GM10248 (cell line): ENCODE measurements at regions not wholly inside any gene's neighbourhood (a gene's known extent, or its start where the extent isn't known, plus 50 kb on each side); places are given as distances from the start of the nearest gene placed in this dataset.

Experiments used
- CTCF ChIA-PET: fragments of 300-600 bp; sonication (Branson Sonifier 250); formaldehyde crosslinking; extraction: SDS; loops from one replicate; lab custom pipeline; 2021; ENCODE audit warnings: antibody characterized with exemption; lab: Yijun Ruan, JAX
- POLR2A ChIA-PET: fragments of 350-650 bp; sonication (Branson Sonifier 250); formaldehyde crosslinking; extraction: SDS; loops from one replicate; lab custom pipeline; 2020; ENCODE audit warnings: antibody characterized with exemption; lab: Yijun Ruan, JAX
- DNase-seq: peaks from one replicate; pipeline ENCODE4 v3.0.0; 2012; ENCODE audit errors: extremely low spot score
- TF ChIP-seq, protein P1 (sequence below): IDR thresholded peaks from 2 replicates; pipeline ENCODE4 v1.5.1; 2012; ENCODE audit warnings: mild to moderate bottlenecking, low read depth; ENCODE audit errors: extremely low read depth, missing control alignments, control extremely low read depth

DNA sequence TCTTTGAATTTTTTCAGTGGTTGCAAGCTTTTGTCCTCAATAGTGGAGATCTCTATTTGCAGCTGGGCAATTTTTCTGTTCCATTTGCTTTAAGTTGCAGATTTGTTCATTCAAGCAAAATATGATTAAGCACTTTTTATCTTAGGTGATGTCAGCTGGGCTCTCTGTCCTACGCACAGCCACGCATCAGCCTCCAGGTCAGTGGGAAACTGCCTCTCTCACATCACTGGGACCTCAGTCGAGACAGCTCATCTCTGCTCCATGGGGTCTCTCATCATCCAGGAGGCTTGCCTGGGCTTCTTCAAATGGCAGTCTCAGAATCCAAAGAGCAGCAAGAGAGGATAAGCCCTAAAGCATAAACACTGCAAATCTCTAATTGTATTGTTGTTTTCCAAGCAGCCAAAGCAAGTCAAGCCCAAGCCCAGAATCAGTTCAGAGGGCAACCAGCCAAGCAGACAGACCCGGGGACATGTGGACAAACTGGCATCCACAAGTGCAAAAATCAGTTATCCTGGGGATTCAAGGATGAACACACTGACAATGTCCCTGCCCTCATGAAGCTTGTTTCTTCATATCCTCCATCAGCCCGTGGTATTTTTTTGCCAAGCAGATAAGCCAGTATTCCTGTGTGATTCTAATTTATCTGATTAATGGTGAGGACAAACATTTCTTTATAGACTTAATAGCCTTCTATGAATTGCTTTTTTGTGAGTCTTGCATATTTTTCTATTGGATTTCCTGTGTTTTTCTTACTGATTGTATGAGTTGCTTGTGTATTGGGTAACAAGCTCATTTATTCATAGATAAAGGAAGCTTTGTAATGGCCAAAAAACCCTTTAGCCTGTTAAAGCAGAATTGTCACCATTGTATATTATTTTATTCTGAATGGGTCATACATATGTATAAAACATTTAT lies 262.5 kb downstream of the GXYLT1 start:
- TF ChIP-seq, protein P1, sequence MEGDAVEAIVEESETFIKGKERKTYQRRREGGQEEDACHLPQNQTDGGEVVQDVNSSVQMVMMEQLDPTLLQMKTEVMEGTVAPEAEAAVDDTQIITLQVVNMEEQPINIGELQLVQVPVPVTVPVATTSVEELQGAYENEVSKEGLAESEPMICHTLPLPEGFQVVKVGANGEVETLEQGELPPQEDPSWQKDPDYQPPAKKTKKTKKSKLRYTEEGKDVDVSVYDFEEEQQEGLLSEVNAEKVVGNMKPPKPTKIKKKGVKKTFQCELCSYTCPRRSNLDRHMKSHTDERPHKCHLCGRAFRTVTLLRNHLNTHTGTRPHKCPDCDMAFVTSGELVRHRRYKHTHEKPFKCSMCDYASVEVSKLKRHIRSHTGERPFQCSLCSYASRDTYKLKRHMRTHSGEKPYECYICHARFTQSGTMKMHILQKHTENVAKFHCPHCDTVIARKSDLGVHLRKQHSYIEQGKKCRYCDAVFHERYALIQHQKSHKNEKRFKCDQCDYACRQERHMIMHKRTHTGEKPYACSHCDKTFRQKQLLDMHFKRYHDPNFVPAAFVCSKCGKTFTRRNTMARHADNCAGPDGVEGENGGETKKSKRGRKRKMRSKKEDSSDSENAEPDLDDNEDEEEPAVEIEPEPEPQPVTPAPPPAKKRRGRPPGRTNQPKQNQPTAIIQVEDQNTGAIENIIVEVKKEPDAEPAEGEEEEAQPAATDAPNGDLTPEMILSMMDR, result no peak
- ChIA-PET POLR2A (no interaction called here), CTCF (interaction anchor here (1.0 kb wide), 1 partner anchor 9 kb away, joined by 3 read pairs; no protein-coding TSS in a partner anchor)
- no peak for DNase-seq

DNA sequence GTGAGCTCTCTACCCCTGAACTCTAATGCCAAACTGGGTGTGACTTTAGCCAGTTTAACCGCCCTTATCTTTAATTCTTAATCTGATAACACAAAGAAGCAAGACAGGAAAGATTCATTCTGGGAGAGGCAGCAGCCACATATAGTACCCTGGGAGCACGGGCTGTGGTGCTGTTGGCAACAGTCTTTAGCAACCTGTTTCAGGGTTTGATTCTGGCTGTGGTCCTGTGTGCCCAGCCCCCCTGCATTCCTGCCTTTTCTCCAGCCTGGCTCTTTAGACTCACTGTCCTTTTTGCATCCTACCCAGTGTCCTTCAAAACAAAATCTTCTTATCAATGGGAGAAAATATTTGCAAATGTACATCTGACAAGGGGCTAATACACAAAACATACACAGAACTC lies 275.2 kb downstream of the GXYLT1 start:
- no peak for DNase-seq
- ChIA-PET POLR2A (no interaction called here), CTCF (no interaction called here)
- TF ChIP-seq, protein P1, result no peak

DNA sequence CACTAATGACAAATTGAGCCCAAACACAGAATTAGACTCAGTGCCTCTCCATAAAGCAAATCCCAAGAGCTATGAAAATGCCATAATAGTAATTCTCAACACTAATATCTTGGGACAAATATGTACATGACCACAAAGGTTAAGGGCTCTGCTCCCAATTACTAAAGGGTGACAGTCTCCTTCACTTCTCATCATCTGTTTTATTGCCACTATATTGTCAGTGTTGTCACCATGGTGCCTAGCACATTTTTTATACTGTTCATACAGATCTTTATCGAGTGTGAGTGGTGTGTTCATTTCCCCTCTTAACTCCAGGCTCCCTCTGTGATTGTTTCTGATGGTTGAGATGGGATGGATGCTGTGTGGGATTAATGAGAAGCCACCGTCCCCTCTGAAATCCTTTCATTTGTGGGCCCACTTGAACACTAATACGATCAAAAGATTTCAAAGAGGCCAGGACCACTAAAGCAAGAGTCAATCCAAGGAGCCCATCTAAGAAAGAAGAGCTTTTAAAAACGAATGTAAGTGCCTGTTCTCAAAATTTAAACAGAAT lies 277.7 kb downstream of the GXYLT1 start:
- ChIA-PET CTCF (interaction anchor here (1.1 kb wide), 1 partner anchor 22 kb away, joined by 3 read pairs; no protein-coding TSS in a partner anchor), POLR2A (no interaction called here)
- DNase-seq, result no peak
- TF ChIP-seq, protein P1, result no peak

DNA sequence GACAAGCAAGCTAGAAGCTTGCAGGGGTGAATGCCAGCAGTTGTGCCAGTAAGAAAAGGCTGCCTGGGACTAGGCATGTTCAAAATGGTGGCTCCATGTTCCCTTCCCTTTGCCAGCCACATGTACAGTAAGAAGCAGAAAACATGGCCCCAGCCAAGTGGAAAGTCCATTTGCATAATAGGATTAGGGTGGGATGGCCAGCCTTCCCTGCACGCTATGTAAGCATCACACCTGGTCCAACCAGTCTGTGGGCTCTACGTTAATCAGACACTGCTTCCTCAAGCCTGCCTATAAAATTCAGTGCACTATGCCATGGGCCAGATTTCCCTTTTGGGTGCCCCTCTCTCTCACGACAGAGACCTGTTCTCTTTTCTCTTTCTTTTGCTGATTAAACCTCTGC lies 288.4 kb downstream of the GXYLT1 start:
- no peak for DNase-seq
- CTCF ChIA-PET, result no interaction called here
- POLR2A ChIA-PET, result no interaction called here
- TF ChIP-seq, protein P1, result no peak

DNA sequence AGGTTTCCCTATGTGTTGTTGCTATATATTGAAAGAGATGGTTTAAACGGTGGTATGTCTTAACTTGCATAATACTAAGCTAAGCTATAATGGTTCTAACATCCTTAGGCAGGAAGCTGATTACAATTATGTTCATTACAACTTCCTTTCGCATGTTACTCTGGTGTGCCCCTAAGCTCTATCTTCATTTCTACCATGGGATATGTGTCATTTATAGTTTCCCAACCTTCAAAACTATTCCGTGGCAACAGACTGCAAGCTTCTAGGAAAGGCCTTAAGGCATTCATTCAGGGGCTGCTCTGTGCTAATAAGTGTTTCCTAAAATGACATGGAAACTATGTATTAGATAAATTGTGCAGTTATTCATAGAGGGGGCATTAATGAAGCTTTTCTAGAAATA lies 294.6 kb downstream of the GXYLT1 start:
- CTCF ChIA-PET, result interaction anchor here (0.9 to 1.8 kb wide), 3 partner anchors 9 to 175 kb away, joined by 3 to 7 read pairs (median 4); no protein-coding TSS in a partner anchor
- DNase-seq, result no peak
- TF ChIP-seq, protein P1, result no peak
- POLR2A ChIA-PET, result no interaction called here

DNA sequence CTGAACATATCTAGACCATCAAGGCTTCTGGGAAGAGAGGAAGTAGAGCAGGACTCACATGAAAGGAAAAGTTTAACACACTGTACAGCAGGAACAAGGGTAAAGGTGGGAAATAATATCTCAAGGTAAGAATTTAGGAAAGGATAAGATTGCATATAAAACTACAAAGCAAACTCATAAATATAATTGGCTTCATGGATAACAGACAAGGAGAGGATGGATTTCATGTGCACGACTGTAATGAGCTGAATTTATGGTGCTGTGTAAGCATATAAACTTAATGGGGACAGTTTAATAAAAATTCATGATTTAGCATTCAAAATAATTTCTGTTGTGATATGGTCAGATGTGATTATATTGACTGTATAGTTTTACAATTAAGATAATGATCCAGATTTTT lies 298.0 kb downstream of the GXYLT1 start:
- TF ChIP-seq, protein P1, result no peak
- no peak for DNase-seq
- POLR2A ChIA-PET, result no interaction called here
- CTCF ChIA-PET, result no interaction called here
